ENCODE measurements at regions not wholly inside any gene's neighbourhood (a gene's known extent, or its start where the extent isn't known, plus 50 kb on each side); places are given as distances from the start of the nearest gene placed in this dataset.
"Not testable (repeated sequence)": the region's sequence is repeated elsewhere in the genome, so short reads cannot be mapped to it uniquely, and the experiment has no call there.

- DNase-seq (ENCODE audit: low read depth in 3 of 3): no peak
Observed at GRCh38 chr15:96165775-96166174, 164.7 kb upstream of the NR2F2 start.

GRCh38 chr15:96166223-96167200, 164.0 kb upstream of the NR2F2 start:
- no peak for DNase-seq (ENCODE audit: low read depth in 3 of 3)

GRCh38 chr15:96170616-96170978, 159.9 kb upstream of the NR2F2 start:
- not testable (repeated sequence) for DNase-seq (ENCODE audit: low read depth in 3 of 3)

GRCh38 chr15:96170979-96171739, 159.3 kb upstream of the NR2F2 start:
- DNase-seq (ENCODE audit: low read depth in 3 of 3): no peak

- DNase-seq (ENCODE audit: low read depth in 3 of 3): no peak
Observed at GRCh38 chr15:96171853-96172296, 158.6 kb upstream of the NR2F2 start.

GRCh38 chr15:96172417-96172816, 158.1 kb upstream of the NR2F2 start:
- DNase-seq (ENCODE audit: low read depth in 3 of 3): no peak

GRCh38 chr15:96176831-96177230, 153.7 kb upstream of the NR2F2 start:
- DNase-seq (ENCODE audit: low read depth in 3 of 3): no peak

GRCh38 chr15:96177279-96177678, 153.2 kb upstream of the NR2F2 start:
- DNase-seq (ENCODE audit: low read depth in 3 of 3): no peak

- no peak for DNase-seq (ENCODE audit: low read depth in 3 of 3)
Observed at GRCh38 chr15:96180087-96180748, 150.3 kb upstream of the NR2F2 start.

- no peak for DNase-seq (ENCODE audit: low read depth in 3 of 3)
Observed at GRCh38 chr15:96181217-96181616, 149.3 kb upstream of the NR2F2 start.

- DNase-seq (ENCODE audit: low read depth in 3 of 3): no peak
Observed at GRCh38 chr15:96181873-96182301, 148.6 kb upstream of the NR2F2 start.

- no peak for DNase-seq (ENCODE audit: low read depth in 3 of 3)
Observed at GRCh38 chr15:96182736-96183513, 147.6 kb upstream of the NR2F2 start.

GRCh38 chr15:96183514-96183850, 147.0 kb upstream of the NR2F2 start:
- DNase-seq (ENCODE audit: low read depth in 3 of 3): no peak

GRCh38 chr15:96183867-96184266, 146.6 kb upstream of the NR2F2 start:
- no peak for DNase-seq (ENCODE audit: low read depth in 3 of 3)

GRCh38 chr15:96184297-96184696, 146.2 kb upstream of the NR2F2 start:
- no peak for DNase-seq (ENCODE audit: low read depth in 3 of 3)

GRCh38 chr15:96186105-96186504, 144.4 kb upstream of the NR2F2 start:
- DNase-seq (ENCODE audit: low read depth in 3 of 3): no peak

- no peak for DNase-seq (ENCODE audit: low read depth in 3 of 3)
Observed at GRCh38 chr15:96187341-96188305, 142.9 kb upstream of the NR2F2 start.

GRCh38 chr15:96197721-96198120, 132.8 kb upstream of the NR2F2 start:
- DNase-seq (ENCODE audit: low read depth in 3 of 3): no peak

- no peak for DNase-seq (ENCODE audit: low read depth in 3 of 3)
Observed at GRCh38 chr15:96199111-96199510, 131.4 kb upstream of the NR2F2 start.

- no peak for DNase-seq (ENCODE audit: low read depth in 3 of 3)
Observed at GRCh38 chr15:96200357-96200967, 130.0 kb upstream of the NR2F2 start.
